GM21576 (cell line): ENCODE measurements at regions not wholly inside any gene's neighbourhood (a gene's known extent, or its start where the extent isn't known, plus 50 kb on each side); places are given as distances from the start of the nearest gene placed in this dataset.

ENCODE experiments used
- ATAC-seq: cut with Tn5 transposase; IDR thresholded peaks from one replicate; pipeline ENCODE4 v1.9.1; 2021; ENCODE audit warnings: mild to moderate bottlenecking, moderate library complexity; ENCODE audit not compliant: unreplicated experiment

DNA sequence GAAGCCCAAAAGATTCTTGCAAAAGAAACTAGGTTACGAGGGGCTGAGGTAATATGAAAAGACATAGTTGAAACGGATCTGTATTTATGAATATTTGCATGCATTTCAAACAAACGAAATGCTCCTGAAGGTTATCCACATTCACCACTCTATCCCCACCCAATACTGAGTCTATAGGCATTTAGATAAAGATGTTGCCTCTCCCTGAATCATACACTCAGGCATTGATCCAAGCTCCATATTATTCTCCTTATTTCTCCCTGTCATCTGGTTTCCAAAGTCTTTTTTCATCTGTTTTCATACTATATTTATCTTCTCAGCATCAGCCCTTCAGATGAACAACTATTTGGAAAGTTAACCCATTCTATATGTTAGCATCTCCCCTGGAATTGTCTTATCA, 492.5 kb upstream of the TGFBR2 start:
- ATAC-seq: no peak

DNA sequence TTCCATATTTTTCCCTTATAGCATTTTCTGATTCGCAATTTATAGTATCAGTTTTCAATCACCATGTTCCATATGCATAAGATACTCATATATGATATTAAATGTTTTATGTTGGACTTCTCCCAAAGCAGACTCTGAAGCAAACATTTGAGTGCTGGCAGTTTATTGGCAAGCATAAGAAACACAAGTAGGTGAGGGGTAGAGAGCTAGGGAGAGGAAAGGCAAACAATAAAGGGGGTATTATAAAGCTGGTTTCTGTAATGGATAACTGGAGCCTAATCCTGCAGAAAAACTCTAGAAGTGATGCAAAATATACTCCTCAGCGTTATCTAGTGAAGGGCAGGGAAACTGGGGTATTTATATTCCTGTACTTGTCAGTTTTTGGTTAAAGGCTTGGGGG, 491.5 kb upstream of the TGFBR2 start:
- no peak for ATAC-seq

GRCh38 chr3:30122359-30122758, 484.0 kb upstream of the TGFBR2 start:
- ATAC-seq: no peak

GRCh38 chr3:30123224-30123623, 483.2 kb upstream of the TGFBR2 start:
- no peak for ATAC-seq

DNA sequence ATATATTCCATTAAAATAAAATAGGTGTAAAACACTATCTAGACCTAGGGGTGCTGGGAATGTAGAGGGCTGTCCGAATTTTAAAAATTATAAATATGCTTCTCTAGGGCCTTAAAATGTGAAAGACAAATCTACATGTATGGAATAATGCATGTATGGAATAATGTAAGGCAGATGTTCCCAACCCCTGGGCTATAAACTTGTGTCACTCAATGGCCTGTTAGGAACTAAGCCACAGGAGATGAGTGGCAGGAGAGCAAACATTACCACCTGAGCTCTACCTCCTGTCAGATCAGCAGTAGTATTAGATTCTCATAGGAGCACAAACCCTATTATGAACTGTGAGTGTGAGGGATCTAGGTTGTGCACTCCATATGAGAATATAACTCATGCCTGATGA, 482.6 kb upstream of the TGFBR2 start:
- ATAC-seq: no peak

- no peak for ATAC-seq
Observed at GRCh38 chr3:30124435-30125370, 481.7 kb upstream of the TGFBR2 start.

DNA sequence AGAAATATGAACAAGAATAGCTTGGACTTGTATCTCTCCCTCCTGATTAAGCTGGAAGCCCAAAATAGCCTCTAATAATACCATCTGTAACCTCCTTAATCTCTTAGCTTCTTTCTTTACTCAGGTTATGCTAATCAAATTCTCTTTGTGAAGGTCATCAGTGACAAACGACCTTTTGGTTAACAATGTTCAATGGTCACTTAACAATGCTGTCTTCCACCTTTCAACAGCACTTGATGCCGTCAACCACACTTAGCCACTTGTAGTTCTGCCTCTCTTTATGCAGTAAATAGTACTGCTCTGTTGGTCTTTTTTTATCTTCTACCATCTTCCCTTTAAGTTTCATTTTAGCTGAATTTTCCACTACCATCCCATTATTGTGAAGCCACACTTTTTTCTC, 476.6 kb upstream of the TGFBR2 start:
- ATAC-seq: no peak

DNA sequence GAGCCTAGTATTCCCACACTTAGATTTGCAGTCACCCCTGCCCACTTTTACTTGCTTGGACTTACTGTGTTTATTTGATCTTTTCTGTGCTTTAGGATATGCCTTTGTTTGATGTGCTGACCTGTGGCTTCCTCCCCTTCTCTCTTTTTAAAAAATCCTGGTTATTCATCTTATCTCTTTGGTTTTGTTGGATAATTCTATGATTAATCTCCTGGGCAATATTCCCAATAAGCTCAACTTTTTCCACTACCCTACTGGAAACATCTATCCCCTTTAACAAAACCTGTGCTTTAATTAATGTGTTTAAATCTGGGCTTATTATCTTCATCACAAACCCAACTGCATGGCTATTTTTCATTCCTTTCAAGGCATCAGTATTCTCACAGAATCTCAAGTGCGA, 476.0 kb upstream of the TGFBR2 start:
- ATAC-seq: no peak

- ATAC-seq: no peak
Observed at GRCh38 chr3:30131191-30131590, 475.2 kb upstream of the TGFBR2 start.

- ATAC-seq: no peak
Observed at GRCh38 chr3:30135190-30135589, 471.2 kb upstream of the TGFBR2 start.

GRCh38 chr3:30139283-30139682, 467.1 kb upstream of the TGFBR2 start:
- no peak for ATAC-seq

DNA sequence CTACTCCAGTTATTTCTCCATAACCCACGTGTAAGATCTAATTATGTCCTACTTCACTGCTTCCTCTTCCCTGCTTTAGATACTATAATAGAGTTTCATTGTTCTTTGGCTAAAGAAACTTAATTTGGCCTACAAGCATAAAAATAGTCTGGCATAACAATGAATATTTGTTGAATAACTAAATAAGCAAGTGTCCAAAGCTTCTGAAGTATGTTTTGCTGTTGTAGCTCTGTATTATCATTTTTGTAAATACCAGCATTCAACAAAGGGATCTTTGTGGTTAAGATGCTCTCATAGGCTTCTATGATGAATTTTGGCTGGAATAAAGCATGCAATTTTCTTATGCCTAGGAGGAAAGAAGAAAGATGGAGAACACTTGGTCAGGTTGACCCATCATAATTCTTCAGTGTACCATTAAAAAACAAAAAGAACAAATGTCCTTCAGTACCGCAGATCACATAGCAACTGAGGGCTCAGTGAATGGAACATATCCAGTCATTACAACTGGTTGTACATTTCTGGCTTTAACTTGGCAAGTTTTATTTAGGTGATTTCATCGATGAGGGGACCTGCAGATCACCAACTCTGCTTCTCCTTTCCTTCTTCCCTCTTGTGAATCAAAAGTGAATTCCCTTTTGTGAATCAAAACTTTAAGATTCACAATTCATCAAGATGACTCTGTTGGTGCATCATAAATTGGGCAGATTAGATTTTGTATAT, 465.9 kb upstream of the TGFBR2 start:
- no peak for ATAC-seq

GRCh38 chr3:30141178-30141581, 465.2 kb upstream of the TGFBR2 start:
- ATAC-seq: no peak

DNA sequence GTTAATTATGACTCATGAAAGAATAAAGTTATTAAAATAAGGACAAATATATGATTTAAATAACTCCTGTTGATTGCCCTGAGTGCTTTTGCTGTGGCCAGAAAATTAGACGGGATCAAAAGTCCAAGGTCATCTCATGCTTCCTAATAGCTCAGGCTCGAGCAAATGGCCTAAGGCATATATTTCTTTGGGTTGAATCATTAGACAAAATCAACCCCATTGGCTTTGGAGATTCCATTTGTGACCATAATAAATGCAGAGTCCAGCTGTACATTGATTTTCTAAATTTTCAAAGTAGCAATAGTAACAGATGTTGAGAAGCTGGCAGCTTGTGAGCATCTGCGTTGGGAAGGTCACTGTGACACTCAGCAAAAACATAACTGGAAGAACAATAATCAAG, 464.5 kb upstream of the TGFBR2 start:
- ATAC-seq: no peak

GRCh38 chr3:30142946-30143345, 463.5 kb upstream of the TGFBR2 start:
- no peak for ATAC-seq

- ATAC-seq: no peak
Observed at GRCh38 chr3:30145281-30145680, 461.1 kb upstream of the TGFBR2 start.

DNA sequence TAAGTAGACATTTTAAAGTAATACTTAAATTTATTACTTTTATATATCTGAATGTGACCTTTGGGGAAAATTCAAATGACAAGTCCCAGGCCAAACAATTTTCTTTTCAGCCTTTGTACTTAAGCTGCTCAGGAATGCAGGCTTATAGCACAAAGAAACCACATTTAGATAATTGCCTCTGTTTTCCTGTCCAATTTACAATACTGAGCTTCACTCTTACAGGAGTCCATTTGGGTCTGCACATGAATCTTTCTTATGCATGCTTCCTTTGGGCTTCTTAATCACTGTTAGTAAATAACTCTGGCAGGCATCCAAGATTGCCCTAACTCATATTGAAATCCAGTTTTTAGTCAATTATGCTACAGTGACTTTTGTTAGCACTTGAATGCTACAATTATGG, 459.4 kb upstream of the TGFBR2 start:
- ATAC-seq: no peak

GRCh38 chr3:30154853-30155252, 451.5 kb upstream of the TGFBR2 start:
- no peak for ATAC-seq

GRCh38 chr3:30155755-30156154, 450.6 kb upstream of the TGFBR2 start:
- ATAC-seq: no peak

GRCh38 chr3:30156586-30157498, 449.6 kb upstream of the TGFBR2 start:
- no peak for ATAC-seq

DNA sequence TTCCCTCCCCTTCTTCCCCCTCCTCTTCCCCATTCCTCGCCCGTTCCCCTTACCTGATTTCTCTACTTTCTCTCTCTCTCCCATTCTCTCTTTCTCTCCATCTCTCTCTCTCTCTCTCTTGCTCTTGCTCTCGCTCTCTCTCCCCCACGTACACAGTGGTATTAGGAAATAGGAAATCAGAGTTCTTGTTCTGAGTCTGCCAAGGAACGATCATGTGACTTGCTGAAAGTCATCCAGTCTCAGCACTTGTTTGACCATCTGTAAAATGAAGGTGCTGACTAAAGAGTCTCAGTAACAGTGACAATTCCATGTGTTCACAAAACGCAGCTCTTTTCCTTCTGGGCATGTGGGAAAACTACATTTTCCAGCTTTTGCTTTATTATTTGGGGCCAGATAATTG, 445.0 kb upstream of the TGFBR2 start:
- ATAC-seq: no peak
